HEK293 (cell line): ENCODE measurements at regions not wholly inside any gene's neighbourhood (a gene's known extent, or its start where the extent isn't known, plus 50 kb on each side); places are given as distances from the start of the nearest gene placed in this dataset.

Experiments used
- CTCF ChIP-seq: fragments of 450-650 bp; formaldehyde crosslinking; IDR thresholded peaks from 2 replicates; pipeline ENCODE4 v1.5.1; 2016; ENCODE audit warnings: missing biosample characterization, missing genetic modification characterization
- HOXD13 ChIP-seq: sonication (generic); formaldehyde crosslinking; IDR thresholded peaks from 2 replicates; pipeline ENCODE4 v1.8.0; 2022; ENCODE audit warnings: missing genetic modification reagents, borderline replicate concordance
- KLF10 ChIP-seq: fragments of 450-650 bp; IDR thresholded peaks from 2 replicates; pipeline ENCODE4 v1.5.1; 2018; ENCODE audit warnings: missing biosample characterization, mild to moderate bottlenecking, missing genetic modification characterization
- PRDM1 ChIP-seq: fragments of 450-650 bp; formaldehyde crosslinking; IDR thresholded peaks from 2 replicates; pipeline ENCODE4; 2016; ENCODE audit warnings: missing biosample characterization, missing genetic modification characterization
- SALL2 ChIP-seq: fragments of 450-650 bp; formaldehyde crosslinking; IDR thresholded peaks from 2 replicates; pipeline ENCODE4 v1.5.0; 2017; ENCODE audit warnings: missing biosample characterization, mild to moderate bottlenecking, missing genetic modification characterization, borderline replicate concordance
- TCF7L2 ChIP-seq: IDR thresholded peaks from 2 replicates; pipeline ENCODE4 v1.6.1; 2011; ENCODE audit warnings: low read depth, mild to moderate bottlenecking, inconsistent platforms, low read length, moderate library complexity, borderline replicate concordance
- ZNF302 ChIP-seq: fragments of 450-650 bp; formaldehyde crosslinking; IDR thresholded peaks from 2 replicates; pipeline ENCODE4 v1.5.1; 2016; ENCODE audit warnings: missing biosample characterization, missing genetic modification characterization, low read depth
- ZNF626 ChIP-seq: fragments of 450-650 bp; sonication (Bioruptor Pico); formaldehyde crosslinking; IDR thresholded peaks from 2 replicates; pipeline ENCODE4 v1.5.1; 2018; ENCODE audit warnings: missing biosample characterization, missing genetic modification characterization, inconsistent platforms
- ZNF792 ChIP-seq: fragments of 450-650 bp; formaldehyde crosslinking; IDR thresholded peaks from 2 replicates; pipeline ENCODE4 v1.5.1; 2016; ENCODE audit warnings: missing biosample characterization, missing genetic modification characterization

GRCh38 chr3:66101901-66102300 lies 63.2 kb upstream of the MAGI1 start:
- TF ChIP-seq PRDM1 (tag by site-specific recombination) (no peak), CTCF (tag by site-specific recombination) (no peak), TCF7L2 (no peak), ZNF302 (no peak), HOXD13 (no peak), ZNF626 (no peak), ZNF792 (tag by site-specific recombination) (no peak), SALL2 (no peak), KLF10 (tag by site-specific recombination) (no peak)
